HG03135 (cell line): ENCODE measurements at regions not wholly inside any gene's neighbourhood (a gene's known extent, or its start where the extent isn't known, plus 50 kb on each side); places are given as distances from the start of the nearest gene placed in this dataset.

Experiments
- ATAC-seq: cut with Tn5 transposase; IDR thresholded peaks from one replicate; pipeline ENCODE4 v1.9.1; 2021; ENCODE audit warnings: mild to moderate bottlenecking, moderate library complexity; ENCODE audit not compliant: unreplicated experiment

GRCh38 chr4:100811046-100811445 lies 293.2 kb upstream of the EMCN start:
- no peak for ATAC-seq

- no peak for ATAC-seq
Observed at GRCh38 chr4:100809506-100809905, 291.7 kb upstream of the EMCN start.

- ATAC-seq: no peak
Observed at GRCh38 chr4:100806988-100807387, 289.2 kb upstream of the EMCN start.

- no peak for ATAC-seq
Observed at GRCh38 chr4:100805538-100805937, 287.7 kb upstream of the EMCN start.

GRCh38 chr4:100804576-100805360 lies 286.9 kb upstream of the EMCN start:
- no peak for ATAC-seq

- ATAC-seq: no peak
Observed at GRCh38 chr4:100803751-100804150, 285.9 kb upstream of the EMCN start.

- ATAC-seq: no peak
Observed at GRCh38 chr4:100799761-100800539, 282.1 kb upstream of the EMCN start.

GRCh38 chr4:100797791-100798190 lies 280.0 kb upstream of the EMCN start:
- ATAC-seq: no peak

GRCh38 chr4:100797356-100797755 lies 279.5 kb upstream of the EMCN start:
- ATAC-seq: no peak

GRCh38 chr4:100796332-100796731 lies 278.5 kb upstream of the EMCN start:
- no peak for ATAC-seq

- no peak for ATAC-seq
Observed at GRCh38 chr4:100795581-100795980, 277.8 kb upstream of the EMCN start.

- ATAC-seq: no peak
Observed at GRCh38 chr4:100790836-100791615, 273.2 kb upstream of the EMCN start.

GRCh38 chr4:100789991-100790390 lies 272.2 kb upstream of the EMCN start:
- no peak for ATAC-seq

- no peak for ATAC-seq
Observed at GRCh38 chr4:100786481-100786880, 268.7 kb upstream of the EMCN start.

GRCh38 chr4:100782356-100782755 lies 264.5 kb upstream of the EMCN start:
- no peak for ATAC-seq

GRCh38 chr4:100781435-100781834 lies 263.6 kb upstream of the EMCN start:
- ATAC-seq: no peak

GRCh38 chr4:100780126-100780525 lies 262.3 kb upstream of the EMCN start:
- ATAC-seq: no peak

GRCh38 chr4:100778431-100778830 lies 260.6 kb upstream of the EMCN start:
- ATAC-seq: no peak

- ATAC-seq: no peak
Observed at GRCh38 chr4:100762738-100763137, 244.9 kb upstream of the EMCN start.

- no peak for ATAC-seq
Observed at GRCh38 chr4:100754751-100755150, 236.9 kb upstream of the EMCN start.

GRCh38 chr4:100746141-100746739 lies 228.4 kb upstream of the EMCN start:
- ATAC-seq: no peak
